Transverse colon (tissue), 4 donors: ENCODE measurements at regions not wholly inside any gene's neighbourhood (a gene's known extent, or its start where the extent isn't known, plus 50 kb on each side); places are given as distances from the start of the nearest gene placed in this dataset.

Experiments used
- DNase-seq: peaks from one replicate; pipeline ENCODE4 v3.0.0-alpha.2; 2019
- H3K27ac ChIP-seq, 4 donors: fragments of 200-600 bp; sonication (generic); 2 replicates each; pipeline ENCODE4 v1.5.1; 2016 to 2018; ENCODE audit warnings: inconsistent platforms in 4 of 4
- H3K27me3 ChIP-seq: fragments of 200-600 bp; sonication (generic); 2 replicates; pipeline ENCODE4 v1.5.1; 2017; ENCODE audit warnings: inconsistent platforms
- H3K36me3 ChIP-seq, 4 donors: fragments of 200-600 bp; sonication (generic); 2 replicates each; pipeline ENCODE4 v1.5.1; 2017 to 2019; ENCODE audit warnings: inconsistent platforms in 4 of 4
- H3K4me1 ChIP-seq, 4 donors: fragments of 200-600 bp; sonication (generic); 2 replicates each; pipeline ENCODE4 v1.5.1; 2017 to 2020; ENCODE audit warnings: inconsistent platforms in 4 of 4
- H3K4me3 ChIP-seq, 4 donors: fragments of 200-600 bp; sonication (generic); 1 replicate in 1 of 4; 2 replicates in 3 of 4; pipeline versions ENCODE4 v1.5.1 to v1.6.1; 2017 to 2019; ENCODE audit warnings: inconsistent platforms in 4 of 4
- H3K9me3 ChIP-seq, 2 donors: fragments of 200-600 bp; sonication (generic); 2 replicates each; pipeline ENCODE4 v1.5.1; 2017 to 2019; ENCODE audit warnings: inconsistent platforms in 2 of 2
- EP300 ChIP-seq: sonication (generic); formaldehyde crosslinking; IDR thresholded peaks from one replicate; pipeline ENCODE4 v1.6.1; 2017; ENCODE audit warnings: antibody characterized with exemption, low read depth
- POLR2A ChIP-seq: fragments of 450-650 bp; IDR thresholded peaks from one replicate; pipeline ENCODE4 v1.6.1; 2016; ENCODE audit warnings: antibody characterized with exemption, mild to moderate bottlenecking, moderate library complexity
- POLR2AphosphoS5 ChIP-seq, 3 donors: sonication (generic); formaldehyde crosslinking; IDR thresholded peaks; one replicate each; pipeline ENCODE4 v1.6.1; 2016; ENCODE audit warnings: antibody characterized with exemption in 3 of 3
- WGBS, 2 donors: methylation state at CpG; one replicate each; pipeline ENCODE4 v1.1.5; 2018; ENCODE audit warnings: low coverage in 1 of 2; 5-methylcytosine and 5-hydroxymethylcytosine counted together
- in situ Hi-C, 4 donors: fragments of 200-750 bp; cut with MboI; loops; one replicate each; pipeline versions ENCODE4 v1.15.0 to v1.15.1; 2017; ENCODE audit warnings: low sequenced_read_pairs in 3 of 4, low pct_ligation_motif_present in 1 of 4, low pct_unique_long_range_greater_than_20kb in 1 of 4
- intact Hi-C: fragments of 100-400 bp; cut with DNase I; formaldehyde crosslinking; loops from one replicate; pipeline ENCODE4 v1.15.1; 2023; ENCODE audit warnings: low total_unique reads
- TF ChIP-seq, protein P1 (sequence below), 5 experiments: fragments of 200-600 bp in 3 of 5; fragments of 450-650 bp in 2 of 5; sonication (generic) in 3 of 5; IDR thresholded peaks; 1 replicate in 2 of 5; 2 replicates in 3 of 5; pipeline ENCODE4 v1.5.1; 2016 to 2017; ENCODE audit warnings: antibody characterized with exemption in 5 of 5, inconsistent platforms in 3 of 5, mild to moderate bottlenecking in 2 of 5, moderate library complexity in 1 of 5

DNA sequence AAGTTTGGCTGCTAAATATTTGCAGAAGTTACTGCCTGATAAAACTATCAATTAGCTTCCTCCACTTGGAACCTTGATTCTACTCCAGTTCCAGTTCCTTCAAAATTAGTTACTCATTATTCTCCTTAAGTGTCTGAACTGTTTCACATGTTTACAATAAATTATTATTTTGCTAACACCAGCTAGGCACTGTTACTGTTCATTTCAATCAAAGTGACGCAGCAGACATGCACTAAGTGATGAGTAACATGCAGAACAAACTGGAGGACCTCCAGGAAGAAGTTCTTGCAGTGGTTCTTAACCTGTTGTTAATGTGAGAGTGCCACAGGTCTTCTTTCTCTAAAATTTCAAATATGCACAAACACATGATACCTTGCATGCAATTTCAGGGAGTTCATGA lies 491.8 kb upstream of the SEMA3A start:
- TF ChIP-seq POLR2A, result no peak
- TF ChIP-seq POLR2AphosphoS5 (IDR thresholded peaks at IDR 0.05), result no peak
- TF ChIP-seq, protein P1, sequence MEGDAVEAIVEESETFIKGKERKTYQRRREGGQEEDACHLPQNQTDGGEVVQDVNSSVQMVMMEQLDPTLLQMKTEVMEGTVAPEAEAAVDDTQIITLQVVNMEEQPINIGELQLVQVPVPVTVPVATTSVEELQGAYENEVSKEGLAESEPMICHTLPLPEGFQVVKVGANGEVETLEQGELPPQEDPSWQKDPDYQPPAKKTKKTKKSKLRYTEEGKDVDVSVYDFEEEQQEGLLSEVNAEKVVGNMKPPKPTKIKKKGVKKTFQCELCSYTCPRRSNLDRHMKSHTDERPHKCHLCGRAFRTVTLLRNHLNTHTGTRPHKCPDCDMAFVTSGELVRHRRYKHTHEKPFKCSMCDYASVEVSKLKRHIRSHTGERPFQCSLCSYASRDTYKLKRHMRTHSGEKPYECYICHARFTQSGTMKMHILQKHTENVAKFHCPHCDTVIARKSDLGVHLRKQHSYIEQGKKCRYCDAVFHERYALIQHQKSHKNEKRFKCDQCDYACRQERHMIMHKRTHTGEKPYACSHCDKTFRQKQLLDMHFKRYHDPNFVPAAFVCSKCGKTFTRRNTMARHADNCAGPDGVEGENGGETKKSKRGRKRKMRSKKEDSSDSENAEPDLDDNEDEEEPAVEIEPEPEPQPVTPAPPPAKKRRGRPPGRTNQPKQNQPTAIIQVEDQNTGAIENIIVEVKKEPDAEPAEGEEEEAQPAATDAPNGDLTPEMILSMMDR (IDR thresholded peaks at IDR 0.05), result no peak
- no peak for TF ChIP-seq EP300
- no peaks in the 10 kb centered on the region for H3K27me3 ChIP-seq
- in situ Hi-C loops, result no loop called here

DNA sequence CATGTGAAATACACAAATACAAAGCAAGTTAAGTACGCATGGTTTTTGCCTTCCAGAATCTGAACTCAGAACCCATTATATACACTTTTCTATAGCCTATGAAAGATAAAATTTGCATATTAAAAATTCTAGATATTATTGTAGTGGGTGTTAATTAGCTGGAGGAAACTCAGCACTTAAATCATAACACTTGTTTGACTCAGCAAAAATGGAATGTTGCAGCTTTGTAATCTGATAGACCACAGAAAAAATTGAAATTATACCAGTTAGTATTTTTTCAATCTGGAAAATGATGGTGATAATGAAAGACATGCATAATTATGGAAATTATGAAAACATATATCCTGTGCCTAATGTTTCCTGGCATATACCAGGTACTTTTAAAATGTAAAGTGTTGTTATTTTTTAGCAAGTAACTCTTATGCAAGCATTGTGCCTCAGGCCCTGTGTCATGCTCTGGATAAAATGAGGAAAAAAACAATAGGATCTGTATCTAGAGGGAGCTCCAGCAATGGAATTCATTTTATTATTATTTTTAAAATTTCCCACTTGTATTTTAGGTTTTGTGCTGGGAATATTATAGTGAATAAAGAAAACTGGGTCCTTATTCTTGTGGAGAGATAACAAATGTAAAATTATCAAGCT lies 490.4 kb upstream of the SEMA3A start:
- Histone ChIP-seq H3K9me3 (no peaks in the 10 kb centered on the region), H3K4me1 (no peaks in the 10 kb centered on the region), H3K4me3 (no peak overlapping the region), H3K27ac (no peak overlapping the region), H3K36me3 (no peaks in the 10 kb centered on the region), H3K27me3 (no peaks in the 10 kb centered on the region)
- 94 to 100% methylated on average over 1 of the region's 1 CpG for WGBS, 2 donors
- intact Hi-C loops (no loop called here), in situ Hi-C loops (no loop called here)
- DNase-seq, result no peak
- TF ChIP-seq, protein P1 (IDR thresholded peaks at IDR 0.05), result no peak
- no peak for TF ChIP-seq EP300
- TF ChIP-seq POLR2AphosphoS5 (IDR thresholded peaks at IDR 0.05), result no peak
- no peak for TF ChIP-seq POLR2A

More for the DNA sequence above, 491.8 kb upstream of the SEMA3A start:
- H3K4me1 ChIP-seq, result no peaks in the 10 kb centered on the region
- WGBS, 2 donors, result 47 to 67% methylated on average over 1 of the region's 1 CpG
- H3K36me3 ChIP-seq, result no peaks in the 10 kb centered on the region
- H3K27ac ChIP-seq, result no peak overlapping the region
- intact Hi-C loops, result no loop called here
- no peak overlapping the region for H3K4me3 ChIP-seq
- no peak for DNase-seq
- no peaks in the 10 kb centered on the region for H3K9me3 ChIP-seq

DNA sequence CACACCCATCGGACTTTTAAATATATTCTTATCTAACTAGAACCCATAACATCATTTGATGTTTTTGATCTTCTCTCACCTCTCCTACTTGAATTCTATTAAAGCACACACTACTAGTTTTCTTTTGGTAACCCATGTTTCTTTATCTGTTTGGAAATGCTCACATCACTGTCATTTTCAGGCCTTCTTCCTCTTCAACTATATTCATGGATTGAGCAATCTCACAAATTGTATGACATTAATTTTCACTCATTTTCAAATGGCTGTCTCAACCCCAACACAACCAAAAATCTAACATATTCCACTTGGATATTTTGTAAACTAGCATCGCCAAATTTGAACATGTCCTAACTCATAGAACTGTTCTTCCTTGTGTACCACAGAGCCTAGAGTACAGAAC lies 488.0 kb upstream of the SEMA3A start:
- Histone ChIP-seq H3K27ac (no peak overlapping the region), H3K27me3 (no peaks in the 10 kb centered on the region), H3K4me1 (no peaks in the 10 kb centered on the region), H3K36me3 (no peaks in the 10 kb centered on the region), H3K4me3 (no peak overlapping the region), H3K9me3 (no peaks in the 10 kb centered on the region)
- WGBS, 2 donors, result 78 to 87% methylated on average over 2 of the region's 2 CpGs
- TF ChIP-seq EP300 (no peak), POLR2A (no peak), POLR2AphosphoS5 (IDR thresholded peaks at IDR 0.05) (no peak)
- TF ChIP-seq, protein P1 (IDR thresholded peaks at IDR 0.05), result no peak
- in situ Hi-C loops, result no loop called here
- no peak for DNase-seq
- intact Hi-C loops, result no loop called here

DNA sequence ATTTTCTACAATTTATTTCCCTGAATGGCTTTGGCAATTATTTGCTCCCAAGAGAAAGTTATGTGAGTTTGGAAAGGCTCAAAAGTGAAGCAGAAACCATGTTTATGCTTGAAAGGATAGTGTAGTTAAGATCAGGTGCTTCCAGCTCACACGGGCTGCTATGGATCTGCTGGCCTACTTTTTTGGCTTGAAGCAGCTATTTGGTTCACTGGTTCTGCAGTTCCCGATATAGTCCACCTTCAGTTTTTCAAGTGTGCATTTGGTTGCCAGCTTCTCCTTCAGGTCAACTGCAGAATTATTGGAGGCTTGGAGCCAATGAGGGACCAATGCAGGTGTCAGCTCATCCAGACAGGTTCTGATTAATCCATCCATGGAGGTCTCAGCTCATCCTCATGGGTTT lies 484.3 kb upstream of the SEMA3A start:
- intact Hi-C loops, result no loop called here

More for the DNA sequence above, 484.3 kb upstream of the SEMA3A start:
- Histone ChIP-seq H3K4me3 (no peak overlapping the region), H3K36me3 (no peaks in the 10 kb centered on the region), H3K4me1 (no peaks in the 10 kb centered on the region), H3K9me3 (no peaks in the 10 kb centered on the region), H3K27me3 (no peaks in the 10 kb centered on the region), H3K27ac (no peak overlapping the region)
- no peak for TF ChIP-seq POLR2AphosphoS5 (IDR thresholded peaks at IDR 0.05)
- no peak for TF ChIP-seq POLR2A
- TF ChIP-seq, protein P1 (IDR thresholded peaks at IDR 0.05), result no peak
- TF ChIP-seq EP300, result no peak
- 60 to 87% methylated on average over 1 to 2 of the region's 2 CpGs for WGBS, 2 donors
- in situ Hi-C loops, result no loop called here
- DNase-seq, result no peak
